Prostate gland (tissue), 2 donors: ENCODE measurements at regions not wholly inside any gene's neighbourhood (a gene's known extent, or its start where the extent isn't known, plus 50 kb on each side); places are given as distances from the start of the nearest gene placed in this dataset.

Experiments used
- DNase-seq: peaks from one replicate; pipeline ENCODE4 v3.0.0-alpha.2; 2019; ENCODE audit warnings: low spot score
- H3K27ac ChIP-seq, 2 donors: fragments of 200-600 bp; sonication (generic); 2 replicates each; pipeline ENCODE4 v1.5.1; 2017 to 2019
- H3K27me3 ChIP-seq: fragments of 200-600 bp; sonication (generic); replicated peaks from 2 replicates; pipeline ENCODE4 v1.5.1; 2019; ENCODE audit not compliant: insufficient read depth
- H3K36me3 ChIP-seq, 2 donors: fragments of 200-600 bp; sonication (generic); 1 replicate in 1 of 2; 2 replicates in 1 of 2; pipeline versions ENCODE4 v1.5.1 to v1.8.1; 2017 to 2019
- H3K4me1 ChIP-seq: fragments of 200-600 bp; sonication (generic); replicated peaks from 2 replicates; pipeline ENCODE4 v1.5.1; 2019
- H3K4me3 ChIP-seq, 2 donors: fragments of 200-600 bp; sonication (generic); 2 replicates each; pipeline ENCODE4 v1.5.1; 2017 to 2019
- H3K9me3 ChIP-seq: fragments of 200-600 bp; sonication (generic); 2 replicates; pipeline ENCODE4 v1.5.1; 2017
- POLR2A ChIP-seq: fragments of 450-650 bp; IDR thresholded peaks from one replicate; pipeline ENCODE4 v1.6.1; 2016; ENCODE audit warnings: antibody characterized with exemption, mild to moderate bottlenecking
- POLR2AphosphoS5 ChIP-seq: sonication (generic); formaldehyde crosslinking; IDR thresholded peaks from one replicate; pipeline ENCODE4 v1.6.1; 2017; ENCODE audit warnings: antibody characterized with exemption
- WGBS: methylation state at CpG from one replicate; pipeline ENCODE4 v1.1.5; 2018; 5-methylcytosine and 5-hydroxymethylcytosine counted together
- intact Hi-C: fragments of 100-400 bp; cut with DNase I; formaldehyde crosslinking; loops from one replicate; pipeline ENCODE4 v1.14.2; 2022
- TF ChIP-seq, protein P1 (sequence below), 4 experiments: fragments of 200-600 bp in 2 of 4; fragments of 450-650 bp in 2 of 4; sonication (generic) in 2 of 4; IDR thresholded peaks; 1 replicate in 3 of 4; 2 replicates in 1 of 4; pipeline ENCODE4 v1.5.1; 2016 to 2019; ENCODE audit warnings: antibody characterized with exemption in 4 of 4, mild to moderate bottlenecking in 2 of 4, moderate library complexity in 2 of 4

DNA sequence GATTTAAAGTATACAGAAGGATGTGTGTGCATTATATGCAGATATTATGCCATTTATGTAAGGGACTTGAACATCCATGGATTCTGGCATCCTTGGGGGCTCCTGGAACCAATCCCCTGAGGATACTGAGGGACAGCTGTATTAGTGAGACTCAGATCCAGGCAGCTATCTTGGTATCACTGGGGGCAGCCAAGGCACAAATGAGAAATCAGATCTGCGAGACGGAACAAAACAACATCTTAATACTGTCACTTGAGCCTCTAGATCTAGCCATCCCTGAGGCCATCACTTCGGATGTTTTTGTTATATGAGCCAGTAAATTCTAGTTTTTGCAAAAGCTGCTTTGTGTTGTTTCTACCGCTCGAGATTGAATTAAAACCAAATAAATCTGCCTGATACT, 175.1 kb upstream of the SFSWAP start:
- DNase-seq, result no peak
- H3K27me3 ChIP-seq, result no peaks in the 10 kb centered on the region
- intact Hi-C loops, result no loop called here
- H3K36me3 ChIP-seq, result no peaks in the 10 kb centered on the region
- WGBS, result 66% methylated on average over 5 of the region's 5 CpGs
- no peak overlapping the region for H3K4me3 ChIP-seq
- H3K4me1 ChIP-seq, result no peaks in the 10 kb centered on the region
- H3K27ac ChIP-seq, result no peak overlapping the region
- H3K9me3 ChIP-seq, result no peaks in the 10 kb centered on the region
- TF ChIP-seq, protein P1, sequence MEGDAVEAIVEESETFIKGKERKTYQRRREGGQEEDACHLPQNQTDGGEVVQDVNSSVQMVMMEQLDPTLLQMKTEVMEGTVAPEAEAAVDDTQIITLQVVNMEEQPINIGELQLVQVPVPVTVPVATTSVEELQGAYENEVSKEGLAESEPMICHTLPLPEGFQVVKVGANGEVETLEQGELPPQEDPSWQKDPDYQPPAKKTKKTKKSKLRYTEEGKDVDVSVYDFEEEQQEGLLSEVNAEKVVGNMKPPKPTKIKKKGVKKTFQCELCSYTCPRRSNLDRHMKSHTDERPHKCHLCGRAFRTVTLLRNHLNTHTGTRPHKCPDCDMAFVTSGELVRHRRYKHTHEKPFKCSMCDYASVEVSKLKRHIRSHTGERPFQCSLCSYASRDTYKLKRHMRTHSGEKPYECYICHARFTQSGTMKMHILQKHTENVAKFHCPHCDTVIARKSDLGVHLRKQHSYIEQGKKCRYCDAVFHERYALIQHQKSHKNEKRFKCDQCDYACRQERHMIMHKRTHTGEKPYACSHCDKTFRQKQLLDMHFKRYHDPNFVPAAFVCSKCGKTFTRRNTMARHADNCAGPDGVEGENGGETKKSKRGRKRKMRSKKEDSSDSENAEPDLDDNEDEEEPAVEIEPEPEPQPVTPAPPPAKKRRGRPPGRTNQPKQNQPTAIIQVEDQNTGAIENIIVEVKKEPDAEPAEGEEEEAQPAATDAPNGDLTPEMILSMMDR (IDR thresholded peaks at IDR 0.05), result no peak
- TF ChIP-seq POLR2A, result no peak
- TF ChIP-seq POLR2AphosphoS5, result no peak

DNA sequence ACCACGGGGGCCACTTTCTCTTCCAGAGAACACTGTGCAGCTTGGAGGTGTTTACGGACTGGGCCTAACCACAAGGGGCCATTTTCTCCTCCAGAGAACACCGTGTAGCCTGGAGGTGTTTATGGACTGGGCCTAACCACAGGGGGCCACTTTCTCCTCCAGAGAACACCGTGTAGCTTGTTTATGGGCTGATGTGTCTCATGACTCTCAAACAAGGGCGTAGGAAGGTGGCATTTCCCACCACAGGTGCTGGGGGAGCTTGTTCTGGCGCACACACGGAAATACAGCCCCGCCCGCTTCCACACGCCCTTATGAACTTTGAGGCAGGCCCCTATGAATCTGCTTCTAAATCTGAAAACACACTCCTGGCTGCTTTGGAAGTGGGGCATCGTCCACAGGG, 174.6 kb upstream of the SFSWAP start:
- intact Hi-C loops, result no loop called here
- TF ChIP-seq POLR2A (no peak), POLR2AphosphoS5 (no peak)
- TF ChIP-seq, protein P1 (IDR thresholded peaks at IDR 0.05), result no peak

DNA sequence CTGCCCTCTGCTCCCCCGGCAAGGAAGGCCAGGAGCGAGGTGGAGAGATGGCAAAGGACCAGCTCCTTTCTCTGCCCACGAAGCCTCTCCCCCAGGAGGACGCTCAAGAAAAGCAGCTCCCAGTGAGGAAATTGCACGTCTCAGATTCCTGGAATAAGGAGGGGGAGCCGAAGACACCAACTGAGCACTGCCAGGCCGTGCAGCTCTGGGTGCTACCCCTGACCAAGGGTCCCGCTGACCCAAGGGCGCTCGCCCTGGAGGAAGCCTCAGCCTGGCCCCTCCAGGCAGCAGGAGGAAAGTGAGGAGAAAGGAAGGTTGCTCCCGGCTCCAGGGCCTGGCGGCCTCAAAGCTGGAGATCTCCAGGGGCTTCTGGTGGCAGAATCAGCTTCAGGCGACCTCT, 174.1 kb upstream of the SFSWAP start:
- no peak overlapping the region for H3K4me3 ChIP-seq
- 73% methylated on average over 13 of the region's 13 CpGs for WGBS
- no peaks in the 10 kb centered on the region for H3K9me3 ChIP-seq
- no peaks in the 10 kb centered on the region for H3K4me1 ChIP-seq
- no peak for DNase-seq
- TF ChIP-seq, protein P1 (IDR thresholded peaks at IDR 0.05), result no peak
- TF ChIP-seq POLR2A (no peak), POLR2AphosphoS5 (no peak)
- H3K27me3 ChIP-seq, result no peaks in the 10 kb centered on the region
- no peak overlapping the region for H3K27ac ChIP-seq
- H3K36me3 ChIP-seq, result no peaks in the 10 kb centered on the region
- intact Hi-C loops, result no loop called here

More for the DNA sequence above, 174.6 kb upstream of the SFSWAP start:
- H3K9me3 ChIP-seq, result no peaks in the 10 kb centered on the region
- no peak overlapping the region for H3K4me3 ChIP-seq
- no peak for DNase-seq
- H3K4me1 ChIP-seq, result no peaks in the 10 kb centered on the region
- no peaks in the 10 kb centered on the region for H3K27me3 ChIP-seq
- WGBS, result 57% methylated on average over 11 of the region's 11 CpGs
- H3K36me3 ChIP-seq, result no peaks in the 10 kb centered on the region
- H3K27ac ChIP-seq, result no peak overlapping the region

DNA sequence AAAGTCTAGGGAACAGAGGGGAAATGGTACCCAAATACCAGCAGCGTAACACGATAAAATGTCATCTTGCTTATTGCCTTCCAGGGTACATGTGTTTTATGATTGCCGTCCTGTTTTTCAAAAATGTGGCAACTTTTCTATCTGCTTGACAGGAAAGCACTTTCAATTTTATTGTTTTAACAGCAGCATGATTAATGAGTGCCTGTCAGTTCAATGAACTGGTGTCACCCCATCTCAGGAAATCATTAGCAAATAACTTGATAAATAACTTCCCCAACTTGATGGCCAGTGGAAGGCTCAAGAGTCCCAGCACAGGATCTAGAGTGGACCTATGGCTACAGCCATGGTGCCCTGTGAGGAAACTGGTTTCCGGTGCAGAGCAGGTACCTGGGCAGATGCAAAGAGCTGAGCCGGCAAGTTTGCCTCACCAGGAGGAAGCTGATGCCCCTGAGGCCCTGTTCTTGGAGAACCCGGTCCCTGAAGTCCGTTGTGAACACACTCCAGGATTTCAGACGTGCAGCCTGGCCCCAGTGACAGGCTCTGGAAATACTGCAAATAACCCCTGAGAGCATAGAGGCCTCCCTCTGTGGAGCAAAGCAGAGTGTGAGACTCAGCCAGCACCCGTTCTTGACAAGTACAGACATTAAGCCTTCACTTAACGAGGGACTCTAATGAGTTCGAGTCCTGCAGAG, 173.5 kb upstream of the SFSWAP start:
- H3K36me3 ChIP-seq, result no peaks in the 10 kb centered on the region
- H3K9me3 ChIP-seq, result no peaks in the 10 kb centered on the region
- intact Hi-C loops, result no loop called here
- H3K27ac ChIP-seq, result no peak overlapping the region
- peaks cover under 1% of the 10 kb centered on the region for H3K27me3 ChIP-seq
- TF ChIP-seq POLR2AphosphoS5 (no peak), POLR2A (no peak)
- TF ChIP-seq, protein P1 (IDR thresholded peaks at IDR 0.05), result no peak
- DNase-seq, result no peak
- H3K4me1 ChIP-seq, result no peaks in the 10 kb centered on the region
- no peak overlapping the region for H3K4me3 ChIP-seq
- 48% methylated on average over 11 of the region's 11 CpGs for WGBS

DNA sequence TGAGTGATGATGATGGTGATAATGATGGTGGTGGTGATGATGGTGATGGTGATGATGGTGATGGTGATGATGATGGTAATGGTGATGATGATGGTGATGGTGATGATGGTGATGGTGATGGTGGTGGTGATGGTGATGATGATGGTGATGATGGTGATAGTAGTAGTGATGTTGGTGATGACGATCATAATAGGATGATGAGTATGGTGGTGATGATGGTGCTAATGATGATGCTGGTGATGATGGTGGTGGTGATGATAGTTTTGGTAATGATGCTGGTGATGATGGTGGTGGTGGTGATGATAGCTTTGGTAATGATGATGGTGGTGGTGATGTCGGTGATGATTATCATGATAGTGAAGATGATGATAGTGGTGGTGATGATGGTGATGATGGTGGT, 171.5 kb upstream of the SFSWAP start:
- Histone ChIP-seq H3K9me3 (no peaks in the 10 kb centered on the region), H3K4me1 (no peaks in the 10 kb centered on the region), H3K36me3 (no peaks in the 10 kb centered on the region), H3K4me3 (no peak overlapping the region), H3K27me3 (peaks cover 2% of the 10 kb centered on the region), H3K27ac (no peak overlapping the region)
- DNase-seq, result no peak
- intact Hi-C loops, result no loop called here
- TF ChIP-seq, protein P1 (IDR thresholded peaks at IDR 0.05), result no peak
- TF ChIP-seq POLR2AphosphoS5, result no peak
- TF ChIP-seq POLR2A, result no peak
- 98% methylated on average over 2 of the region's 2 CpGs for WGBS
